ENCODE measurements at regions not wholly inside any gene's neighbourhood (a gene's known extent, or its start where the extent isn't known, plus 50 kb on each side); places are given as distances from the start of the nearest gene placed in this dataset.

DNA sequence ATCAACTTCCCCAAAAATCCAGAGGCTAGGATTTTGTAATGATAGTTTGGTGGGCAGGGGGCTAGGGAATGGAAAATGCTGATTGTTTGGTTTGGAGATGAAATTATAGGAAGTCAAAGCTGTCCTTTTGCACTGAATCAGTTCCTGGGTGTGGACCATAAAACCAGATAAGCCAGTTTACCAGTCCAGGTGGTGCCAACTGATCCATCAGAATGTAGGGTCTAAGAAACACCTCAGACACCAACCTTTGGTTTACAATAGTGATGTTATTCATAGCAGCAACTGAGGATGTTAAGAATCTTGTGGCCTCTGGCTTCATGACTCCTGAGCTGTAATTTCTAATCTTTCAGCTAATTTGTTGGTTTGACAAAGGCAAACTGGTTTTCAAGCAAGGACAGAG, 496.6 kb upstream of the EPHA7 start:
- no peak for FAIRE-seq
- no peak for TF ChIP-seq POLR2AphosphoS5 (IDR thresholded peaks at IDR 0.05; ENCODE audit: insufficient read depth, low read depth, low read length)
- TF ChIP-seq GATA2 (IDR thresholded peaks at IDR 0.05; ENCODE audit: insufficient read depth, insufficient read length, low read depth, low read length), result no peak
- TF ChIP-seq JUN (IDR thresholded peaks at IDR 0.05; ENCODE audit: borderline replicate concordance, insufficient read depth, insufficient read length, low read depth), result no peak
- no peak for TF ChIP-seq MYC (IDR thresholded peaks at IDR 0.05; ENCODE audit: low read depth, low read length)
- TF ChIP-seq POLR2A (IDR thresholded peaks at IDR 0.05; ENCODE audit: low read depth, low read length), result no peak
- TF ChIP-seq, protein P1, sequence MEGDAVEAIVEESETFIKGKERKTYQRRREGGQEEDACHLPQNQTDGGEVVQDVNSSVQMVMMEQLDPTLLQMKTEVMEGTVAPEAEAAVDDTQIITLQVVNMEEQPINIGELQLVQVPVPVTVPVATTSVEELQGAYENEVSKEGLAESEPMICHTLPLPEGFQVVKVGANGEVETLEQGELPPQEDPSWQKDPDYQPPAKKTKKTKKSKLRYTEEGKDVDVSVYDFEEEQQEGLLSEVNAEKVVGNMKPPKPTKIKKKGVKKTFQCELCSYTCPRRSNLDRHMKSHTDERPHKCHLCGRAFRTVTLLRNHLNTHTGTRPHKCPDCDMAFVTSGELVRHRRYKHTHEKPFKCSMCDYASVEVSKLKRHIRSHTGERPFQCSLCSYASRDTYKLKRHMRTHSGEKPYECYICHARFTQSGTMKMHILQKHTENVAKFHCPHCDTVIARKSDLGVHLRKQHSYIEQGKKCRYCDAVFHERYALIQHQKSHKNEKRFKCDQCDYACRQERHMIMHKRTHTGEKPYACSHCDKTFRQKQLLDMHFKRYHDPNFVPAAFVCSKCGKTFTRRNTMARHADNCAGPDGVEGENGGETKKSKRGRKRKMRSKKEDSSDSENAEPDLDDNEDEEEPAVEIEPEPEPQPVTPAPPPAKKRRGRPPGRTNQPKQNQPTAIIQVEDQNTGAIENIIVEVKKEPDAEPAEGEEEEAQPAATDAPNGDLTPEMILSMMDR (IDR thresholded peaks at IDR 0.05; ENCODE audit: extremely low read depth in 1 of 2, insufficient read depth in 1 of 2, low read depth in 1 of 2, low read length in 2 of 2), result no peak
- TF ChIP-seq FOS (IDR thresholded peaks at IDR 0.05; ENCODE audit: borderline replicate concordance, insufficient read depth, low read length), result no peak
- no peak for TF ChIP-seq EZH2 (IDR thresholded peaks at IDR 0.05; ENCODE audit: borderline replicate concordance, low read depth, low read length, severe bottlenecking)
- TF ChIP-seq, protein P2, sequence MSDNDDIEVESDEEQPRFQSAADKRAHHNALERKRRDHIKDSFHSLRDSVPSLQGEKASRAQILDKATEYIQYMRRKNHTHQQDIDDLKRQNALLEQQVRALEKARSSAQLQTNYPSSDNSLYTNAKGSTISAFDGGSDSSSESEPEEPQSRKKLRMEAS (IDR thresholded peaks at IDR 0.05; ENCODE audit: insufficient read depth, insufficient read length), result no peak
- H3K4me2 ChIP-seq (ENCODE audit: insufficient read depth, low read length), result no peak overlapping the region

More for the DNA sequence above, 496.6 kb upstream of the EPHA7 start:
- dilution Hi-C loops (cut with MboI; ENCODE audit: extremely low pct_ligation_motif_present, low sequenced_read_pairs) (no loop called here), intact Hi-C loops (cut with micrococcal nuclease) (no loop called here)
- POLR2A ChIA-PET, result no interaction called here
- BruUV-seq (replicated peaks), result no TSS peak
- Histone ChIP-seq H3K9ac (replicated peaks; ENCODE audit: extremely low read depth, insufficient read depth, low read length) (no peak overlapping the region), H3K4me1 (ENCODE audit: control insufficient read depth, extremely low read depth, insufficient read depth, low read length) (no peaks in the 10 kb centered on the region), H3K27me3 (ENCODE audit: control insufficient read depth in 2 of 2, insufficient read depth in 2 of 2, low read length in 2 of 2) (no peaks in the 10 kb centered on the region), H3K4me3 (replicated peaks in 1 of 3; ENCODE audit: insufficient read depth in 1 of 3, low read depth in 1 of 3, low read length in 3 of 3) (no peak overlapping the region), H2AFZ (ENCODE audit: low read depth, low read length) (no peak overlapping the region), H3K79me2 (ENCODE audit: control insufficient read depth, insufficient read depth, low read length) (no peaks in the 10 kb centered on the region), H3K9me3 (replicated peaks; ENCODE audit: control insufficient read depth, insufficient read depth, low read length) (no peaks in the 10 kb centered on the region), H4K20me1 (replicated peaks; ENCODE audit: control insufficient read depth, extremely low read depth, insufficient read depth, low read length) (no peaks in the 10 kb centered on the region), H3K27ac (ENCODE audit: insufficient read depth, low read depth, low read length) (no peak overlapping the region), H3K36me3 (ENCODE audit: control insufficient read depth in 2 of 2, extremely low read depth in 1 of 2, insufficient read depth in 2 of 2, low read length in 2 of 2) (no peaks in the 10 kb centered on the region), H3K9me1 (replicated peaks; ENCODE audit: control insufficient read depth, extremely low read depth, insufficient read depth, low read length) (no peaks in the 10 kb centered on the region)
- no peak for DNase-seq (ENCODE audit: low read depth, low spot score)
- CTCF ChIA-PET, result no interaction called here
